CD4-positive, alpha-beta T cell treated with Interleukin-6 at 100 ng/mL for 8 hours (primary cell): ENCODE measurements at regions not wholly inside any gene's neighbourhood (a gene's known extent, or its start where the extent isn't known, plus 50 kb on each side); places are given as distances from the start of the nearest gene placed in this dataset.

Experiments
- DNase-seq: peaks from one replicate; pipeline ENCODE4 v3.0.0-alpha.2; 2020; ENCODE audit warnings: mixed read lengths, low spot score

- no peak for DNase-seq
Observed at GRCh38 chr1:58862728-58863385, 79.0 kb upstream of the JUN start.

GRCh38 chr1:58864654-58865053, 80.8 kb upstream of the JUN start:
- DNase-seq, result no peak

- no peak for DNase-seq
Observed at GRCh38 chr1:58866578-58866977, 82.7 kb upstream of the JUN start.

- DNase-seq, result no peak
Observed at GRCh38 chr1:58869638-58870297, 85.9 kb upstream of the JUN start.

GRCh38 chr1:58870298-58870676, 86.4 kb upstream of the JUN start:
- DNase-seq, result no peak

GRCh38 chr1:58874342-58874741, 90.5 kb upstream of the JUN start:
- no peak for DNase-seq

GRCh38 chr1:58874757-58875755, 91.2 kb upstream of the JUN start:
- no peak for DNase-seq

GRCh38 chr1:58879464-58879863, 95.6 kb upstream of the JUN start:
- DNase-seq, result no peak

- DNase-seq, result no peak
Observed at GRCh38 chr1:58880592-58880991, 96.7 kb upstream of the JUN start.

GRCh38 chr1:58881471-58881994, 97.7 kb upstream of the JUN start:
- no peak for DNase-seq

- no peak for DNase-seq
Observed at GRCh38 chr1:58882322-58882948, 98.6 kb upstream of the JUN start.

GRCh38 chr1:58883037-58883887, 99.4 kb upstream of the JUN start:
- DNase-seq, result no peak

- DNase-seq, result no peak
Observed at GRCh38 chr1:58883888-58884482, 100.1 kb upstream of the JUN start.

- DNase-seq, result no peak
Observed at GRCh38 chr1:58884706-58885661, 101.1 kb upstream of the JUN start.

- peak; percentile 50 for DNase-seq
Observed at GRCh38 chr1:58885998-58886397, 102.2 kb upstream of the JUN start.

- no peak for DNase-seq
Observed at GRCh38 chr1:58886611-58887010, 102.8 kb upstream of the JUN start.

GRCh38 chr1:58887059-58887458, 103.2 kb upstream of the JUN start:
- no peak for DNase-seq

- DNase-seq, result no peak
Observed at GRCh38 chr1:58888833-58889232, 105.0 kb upstream of the JUN start.

GRCh38 chr1:58890113-58890512, 106.3 kb upstream of the JUN start:
- DNase-seq, result no peak

GRCh38 chr1:58890609-58891008, 106.8 kb upstream of the JUN start:
- no peak for DNase-seq
